IPS-18a (cell line): ENCODE measurements at regions not wholly inside any gene's neighbourhood (a gene's known extent, or its start where the extent isn't known, plus 50 kb on each side); places are given as distances from the start of the nearest gene placed in this dataset.

Experiments used
- H3K27ac ChIP-seq: one replicate; pipeline ENCODE4 v1.5.1; 2013; ENCODE audit warnings: low read length
- H3K27me3 ChIP-seq: one replicate; pipeline ENCODE4 v1.6.1; 2013; ENCODE audit warnings: mild to moderate bottlenecking, low read length; ENCODE audit not compliant: control insufficient read depth, insufficient read depth
- H3K36me3 ChIP-seq: one replicate; pipeline ENCODE4 v1.6.1; 2013; ENCODE audit warnings: low read depth, low read length; ENCODE audit not compliant: control insufficient read depth
- H3K4me1 ChIP-seq: one replicate; pipeline ENCODE4 v1.6.1; 2013; ENCODE audit warnings: low read depth, low read length; ENCODE audit not compliant: control insufficient read depth
- H3K4me3 ChIP-seq: one replicate; pipeline ENCODE4 v1.5.1; 2013; ENCODE audit warnings: low read length
- H3K9ac ChIP-seq: one replicate; pipeline ENCODE4 v1.6.1; 2013; ENCODE audit warnings: mild to moderate bottlenecking, low read length, moderate library complexity
- H3K9me3 ChIP-seq: one replicate; pipeline ENCODE4 v1.6.1; 2013; ENCODE audit warnings: low read depth, low read length; ENCODE audit not compliant: control insufficient read depth

DNA sequence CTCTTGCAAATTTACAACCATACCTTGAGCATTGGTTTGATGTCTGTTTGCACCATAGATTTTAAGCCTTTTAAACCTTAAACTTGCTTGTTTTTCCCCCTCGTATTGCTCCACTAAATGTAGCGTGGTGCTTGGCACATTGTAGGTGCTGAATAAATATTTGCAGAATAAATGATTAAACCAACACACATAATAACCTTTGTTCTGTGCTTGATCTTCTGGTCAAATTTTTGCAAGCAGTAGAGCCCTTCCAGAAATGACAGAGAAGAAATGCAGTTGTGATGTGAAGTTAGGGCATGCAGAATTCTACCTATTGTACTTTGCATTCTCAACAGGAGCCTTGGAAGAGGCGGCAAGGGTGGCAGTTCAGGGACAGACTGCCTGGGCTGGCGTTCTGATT is 394.4 kb upstream of the TBX3 start:
- Histone ChIP-seq H3K36me3 (no peaks in the 10 kb centered on the region), H3K9ac (no peak overlapping the region), H3K4me1 (no peaks in the 10 kb centered on the region), H3K27me3 (no peaks in the 10 kb centered on the region), H3K4me3 (no peak overlapping the region), H3K27ac (no peak overlapping the region), H3K9me3 (no peaks in the 10 kb centered on the region)

DNA sequence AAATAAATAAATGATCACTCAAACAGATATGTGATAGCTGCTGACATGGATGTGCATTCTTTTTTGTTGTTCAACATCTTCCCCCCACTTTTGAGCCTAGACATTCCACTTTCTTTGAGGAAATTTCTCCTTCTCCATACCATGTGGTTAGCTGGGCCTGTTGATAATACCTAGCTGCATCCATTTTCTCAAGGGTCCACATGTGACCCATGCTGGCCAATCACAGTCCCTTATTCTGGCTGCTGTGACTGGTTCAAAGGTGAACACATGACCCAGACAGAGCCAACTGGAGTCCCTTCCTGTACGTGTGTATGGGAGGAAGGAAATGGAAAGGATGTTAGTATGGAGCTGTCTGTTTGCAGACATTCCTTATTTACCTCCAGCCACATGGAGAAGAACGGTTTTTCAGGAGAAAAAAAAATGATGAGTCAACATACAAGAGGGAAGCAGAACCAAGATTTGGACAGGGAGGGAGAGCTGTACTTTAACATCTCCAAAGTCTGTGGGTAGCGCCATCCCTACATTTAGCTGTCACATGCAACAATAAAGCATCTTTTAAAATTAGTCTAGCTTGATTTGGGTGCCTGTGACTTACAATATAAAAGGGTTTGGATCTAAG is 391.7 kb upstream of the TBX3 start:
- Histone ChIP-seq H3K4me3 (no peak overlapping the region), H3K9ac (no peak overlapping the region), H3K27ac (no peak overlapping the region), H3K4me1 (no peaks in the 10 kb centered on the region), H3K36me3 (no peaks in the 10 kb centered on the region), H3K27me3 (no peaks in the 10 kb centered on the region), H3K9me3 (no peaks in the 10 kb centered on the region)

DNA sequence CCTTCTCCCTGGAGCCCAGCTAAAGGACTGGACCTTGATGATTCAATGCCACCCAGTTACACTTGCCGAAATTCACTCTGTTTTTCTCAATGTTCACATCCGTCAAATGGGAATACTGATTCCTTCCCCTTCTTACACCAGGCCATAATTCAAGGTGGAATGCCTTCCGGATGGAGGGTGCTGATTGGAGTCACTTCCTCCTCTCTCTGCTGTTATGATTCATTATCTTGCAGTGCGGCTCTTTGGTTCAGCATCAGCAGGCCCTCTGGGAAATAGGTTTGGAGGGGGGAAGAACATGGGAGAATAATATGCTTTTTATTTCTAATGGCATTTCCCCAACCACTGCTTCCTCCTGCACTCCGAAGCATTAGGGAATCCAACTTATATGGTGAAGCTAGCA is 390.6 kb upstream of the TBX3 start:
- Histone ChIP-seq H3K27me3 (no peaks in the 10 kb centered on the region), H3K27ac (no peak overlapping the region), H3K9ac (no peak overlapping the region), H3K4me1 (no peaks in the 10 kb centered on the region), H3K36me3 (no peaks in the 10 kb centered on the region), H3K9me3 (no peaks in the 10 kb centered on the region), H3K4me3 (no peak overlapping the region)

DNA sequence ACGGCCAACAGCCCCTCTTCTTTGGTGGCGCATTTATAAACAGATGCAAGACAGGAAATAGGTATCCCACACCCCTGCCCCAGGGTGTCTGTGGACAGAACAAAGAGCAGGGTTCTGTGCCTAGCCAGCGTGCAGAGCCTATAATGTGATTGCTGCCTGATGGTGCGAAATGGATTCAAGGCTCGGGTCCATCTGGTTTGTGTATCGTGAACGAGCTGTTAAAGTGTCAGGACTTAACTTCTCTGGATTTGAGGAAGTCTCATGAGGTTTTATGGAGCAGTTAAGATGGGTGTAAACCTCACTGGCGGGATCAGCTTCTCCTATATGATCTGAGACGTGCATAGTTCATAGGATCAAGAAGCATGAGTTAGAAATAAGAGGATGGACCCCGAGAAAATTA is 388.7 kb upstream of the TBX3 start:
- Histone ChIP-seq H3K27ac (no peak overlapping the region), H3K4me1 (no peaks in the 10 kb centered on the region), H3K4me3 (no peak overlapping the region), H3K36me3 (no peaks in the 10 kb centered on the region), H3K9ac (no peak overlapping the region), H3K27me3 (no peaks in the 10 kb centered on the region), H3K9me3 (no peaks in the 10 kb centered on the region)

DNA sequence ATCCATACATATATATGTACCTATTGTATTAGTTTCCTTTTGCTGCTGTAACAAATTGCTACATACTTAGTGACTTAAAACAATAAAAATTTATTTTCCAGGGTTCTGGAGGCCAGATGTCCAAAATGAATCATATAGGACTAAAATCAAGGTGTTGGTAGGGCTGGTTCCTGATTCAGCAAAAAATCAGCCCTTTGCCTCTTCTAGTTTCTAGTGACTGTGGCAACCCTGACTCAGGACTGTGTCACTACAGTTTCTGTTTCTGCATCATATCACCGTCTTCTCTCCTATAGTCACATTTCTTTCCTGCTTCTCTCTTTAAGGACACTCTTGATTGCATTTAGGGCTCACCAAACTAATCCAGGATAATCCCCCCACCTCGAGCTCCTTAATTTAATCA is 386.3 kb upstream of the TBX3 start:
- H3K4me3 ChIP-seq: no peak overlapping the region
- no peak overlapping the region for H3K27ac ChIP-seq
- no peak overlapping the region for H3K9ac ChIP-seq

DNA sequence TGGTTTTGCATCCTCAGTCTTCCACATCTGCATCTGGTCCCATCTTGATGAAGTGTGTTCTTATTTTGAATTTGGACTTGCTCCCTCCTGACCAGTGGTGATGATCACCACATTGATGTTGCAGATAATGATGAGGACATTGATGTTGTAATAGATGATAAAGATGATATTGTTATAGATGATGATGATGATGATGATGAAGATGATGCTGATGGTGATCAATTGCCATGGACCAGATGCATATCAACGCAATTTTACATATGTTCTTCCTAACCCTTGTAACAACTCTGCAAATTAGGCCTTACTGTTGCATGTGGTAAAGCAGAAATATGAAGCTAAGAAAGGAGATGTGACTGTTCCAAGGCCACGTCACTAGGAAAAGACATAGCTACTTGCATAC is 380.3 kb upstream of the TBX3 start:
- no peak overlapping the region for H3K9ac ChIP-seq
- H3K9me3 ChIP-seq: no peaks in the 10 kb centered on the region
- H3K27ac ChIP-seq: no peak overlapping the region
- no peaks in the 10 kb centered on the region for H3K36me3 ChIP-seq
- no peaks in the 10 kb centered on the region for H3K27me3 ChIP-seq
- H3K4me1 ChIP-seq: no peaks in the 10 kb centered on the region
- H3K4me3 ChIP-seq: no peak overlapping the region

More for the DNA sequence above, 386.3 kb upstream of the TBX3 start:
- H3K4me1 ChIP-seq: no peaks in the 10 kb centered on the region
- no peaks in the 10 kb centered on the region for H3K27me3 ChIP-seq
- H3K9me3 ChIP-seq: no peaks in the 10 kb centered on the region
- H3K36me3 ChIP-seq: no peaks in the 10 kb centered on the region

DNA sequence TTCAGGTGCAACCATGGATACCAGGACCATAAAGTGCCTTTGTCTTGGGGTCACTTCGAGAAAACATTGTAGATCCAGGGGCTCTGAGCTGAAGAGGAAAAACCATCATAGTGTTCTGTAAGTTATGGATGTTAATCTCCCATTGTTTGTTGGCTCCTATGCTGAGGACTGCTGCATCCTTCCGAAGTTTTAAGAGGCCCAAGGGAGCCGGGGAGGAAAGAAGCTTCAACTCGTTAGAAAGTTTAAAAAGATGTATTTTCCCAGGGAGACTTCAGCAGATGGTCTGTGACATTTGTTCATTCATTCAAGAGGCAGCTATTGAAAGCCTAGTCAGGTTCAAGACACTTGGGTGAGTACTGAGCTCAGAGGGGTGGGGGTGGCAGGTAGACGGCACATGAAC is 378.8 kb upstream of the TBX3 start:
- Histone ChIP-seq H3K4me3 (no peak overlapping the region), H3K9me3 (no peaks in the 10 kb centered on the region), H3K27ac (no peak overlapping the region), H3K9ac (no peak overlapping the region), H3K4me1 (peaks cover 5% of the 10 kb centered on the region), H3K27me3 (no peaks in the 10 kb centered on the region), H3K36me3 (no peaks in the 10 kb centered on the region)

DNA sequence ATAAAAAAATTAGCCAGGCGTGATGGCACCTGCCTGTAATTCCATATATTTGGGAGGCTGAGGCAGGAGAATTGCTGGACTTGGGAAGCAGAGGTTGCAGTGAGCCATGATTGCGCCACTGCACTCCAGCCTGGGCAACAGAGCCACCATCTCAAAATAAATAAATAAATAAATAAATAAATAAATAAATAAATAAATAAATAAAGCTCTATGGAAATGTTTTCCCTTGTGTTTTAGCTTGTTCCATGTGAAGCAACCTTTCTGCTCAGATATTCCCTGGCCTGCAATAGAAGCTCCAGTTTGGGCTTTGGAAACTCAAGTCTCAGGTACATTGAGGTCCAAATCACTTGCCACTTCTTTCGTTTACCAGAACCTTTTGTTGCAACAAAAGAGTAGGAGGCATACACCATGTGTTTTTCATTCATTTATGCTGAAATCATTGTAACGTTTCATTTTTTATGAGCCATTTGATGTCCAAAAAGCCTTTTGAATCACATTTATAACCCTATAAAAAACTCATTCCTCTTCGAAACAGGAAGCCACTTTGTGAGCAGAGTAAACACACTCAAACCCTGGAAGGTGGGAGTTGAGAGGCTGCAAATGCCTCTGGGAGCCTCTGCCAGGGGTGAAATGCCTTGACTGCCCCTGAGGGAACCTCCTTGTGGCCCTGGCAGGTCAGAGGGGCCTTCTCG is 376.6 kb upstream of the TBX3 start:
- Histone ChIP-seq H3K36me3 (no peaks in the 10 kb centered on the region), H3K27ac (no peak overlapping the region), H3K4me3 (no peak overlapping the region), H3K9me3 (no peaks in the 10 kb centered on the region), H3K9ac (no peak overlapping the region), H3K27me3 (no peaks in the 10 kb centered on the region), H3K4me1 (peaks cover 13% of the 10 kb centered on the region)

DNA sequence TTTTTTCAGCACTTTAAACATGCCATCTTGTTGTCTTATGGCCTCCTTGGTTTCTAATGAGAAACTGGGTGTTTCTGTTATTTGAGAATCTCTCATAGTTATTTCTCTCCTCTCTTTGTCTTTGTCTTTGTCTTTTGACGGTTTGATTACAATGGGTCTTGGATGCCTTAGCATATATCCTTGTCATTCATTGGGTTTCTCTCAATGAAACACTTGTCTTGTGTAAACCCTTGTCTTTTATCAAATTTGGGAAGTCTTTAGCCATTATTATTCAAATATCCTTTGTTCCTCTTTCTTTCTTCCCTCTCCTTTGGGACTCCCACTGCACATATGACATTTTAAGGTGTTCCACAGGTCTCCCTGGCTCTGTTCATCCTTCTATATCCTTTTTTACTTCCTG is 373.5 kb upstream of the TBX3 start:
- Histone ChIP-seq H3K27ac (no peak overlapping the region), H3K36me3 (no peaks in the 10 kb centered on the region)

DNA sequence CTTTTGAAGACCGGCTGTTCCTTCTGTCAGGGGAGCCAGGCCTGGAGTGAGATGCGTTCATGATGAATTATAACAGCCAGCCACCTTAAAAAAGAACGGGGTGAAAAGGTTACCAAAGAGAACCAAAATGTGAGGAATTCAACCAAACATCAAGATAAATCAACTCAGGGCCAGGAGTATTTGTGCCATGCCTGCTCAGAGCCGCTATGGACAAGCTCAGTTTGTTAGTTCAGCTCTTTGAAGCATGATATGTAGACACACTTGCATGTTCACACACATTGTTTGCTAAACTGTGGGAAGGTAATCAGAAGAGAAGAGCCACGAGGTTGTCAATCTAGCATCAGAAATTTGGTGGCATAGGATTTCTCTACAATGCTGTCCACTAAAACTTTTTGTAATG is 367.4 kb upstream of the TBX3 start:
- H3K4me3 ChIP-seq: no peak overlapping the region
- no peak overlapping the region for H3K9ac ChIP-seq
- H3K4me1 ChIP-seq: no peaks in the 10 kb centered on the region
- no peaks in the 10 kb centered on the region for H3K36me3 ChIP-seq
- H3K27ac ChIP-seq: no peak overlapping the region
- H3K9me3 ChIP-seq: no peaks in the 10 kb centered on the region
- H3K27me3 ChIP-seq: no peaks in the 10 kb centered on the region

More for the DNA sequence above, 373.5 kb upstream of the TBX3 start:
- Histone ChIP-seq H3K9me3 (no peaks in the 10 kb centered on the region), H3K9ac (no peak overlapping the region), H3K4me1 (peaks cover 13% of the 10 kb centered on the region), H3K27me3 (no peaks in the 10 kb centered on the region), H3K4me3 (peak overlapping the region; percentile 3)

DNA sequence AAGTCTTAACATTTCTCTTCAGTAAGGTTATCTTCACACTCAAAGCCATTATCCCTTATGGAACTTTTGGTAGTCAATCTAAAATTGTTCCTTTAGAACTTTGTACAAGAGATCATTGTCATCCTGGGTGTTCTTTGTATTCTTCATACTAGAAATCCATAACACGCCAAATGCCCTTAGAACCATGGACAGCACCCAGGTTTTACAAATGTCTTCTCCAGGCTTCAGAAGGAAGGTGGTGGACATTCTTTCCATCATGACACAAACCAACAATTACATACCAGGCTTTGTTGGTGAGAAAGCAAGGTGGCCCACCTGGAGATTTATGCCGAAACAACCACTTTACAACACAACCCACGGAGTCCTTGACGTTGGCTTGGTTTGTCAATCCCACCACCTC is 365.6 kb upstream of the TBX3 start:
- Histone ChIP-seq H3K36me3 (no peaks in the 10 kb centered on the region), H3K27ac (no peak overlapping the region), H3K9ac (no peak overlapping the region), H3K4me1 (no peaks in the 10 kb centered on the region), H3K27me3 (no peaks in the 10 kb centered on the region), H3K4me3 (no peak overlapping the region), H3K9me3 (no peaks in the 10 kb centered on the region)

DNA sequence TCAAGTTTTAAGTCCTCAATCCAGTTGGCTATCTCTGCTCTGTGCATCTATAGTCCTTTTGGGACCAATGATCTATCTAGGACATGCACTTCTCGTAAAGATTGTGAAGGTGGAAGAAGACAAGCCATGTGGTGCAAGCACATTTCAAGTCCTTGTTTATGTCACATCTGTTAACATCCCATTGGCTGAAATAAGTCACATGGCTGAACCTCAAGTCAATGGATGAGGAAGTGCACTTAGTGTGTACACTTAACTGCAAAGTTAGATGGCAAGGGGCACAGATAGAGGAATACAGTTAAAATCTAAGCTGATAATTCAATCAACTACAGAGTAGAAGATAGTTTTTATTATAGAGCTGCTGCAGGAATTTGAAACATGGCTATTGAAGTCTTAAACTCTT is 362.8 kb upstream of the TBX3 start:
- Histone ChIP-seq H3K27ac (no peak overlapping the region), H3K4me1 (no peaks in the 10 kb centered on the region), H3K9me3 (no peaks in the 10 kb centered on the region), H3K9ac (no peak overlapping the region), H3K36me3 (no peaks in the 10 kb centered on the region), H3K4me3 (no peak overlapping the region), H3K27me3 (no peaks in the 10 kb centered on the region)
